ENCODE measurements at regions not wholly inside any gene's neighbourhood (a gene's known extent, or its start where the extent isn't known, plus 50 kb on each side); places are given as distances from the start of the nearest gene placed in this dataset.

GRCh38 chr9:99577351-99577750 is 244.3 kb upstream of the NR4A3 start:
- Histone ChIP-seq H3K27me3 (replicated peaks; ENCODE audit: insufficient read depth) (no peaks in the 10 kb centered on the region), H3K4me3 (no peak overlapping the region), H3K36me3 (no peaks in the 10 kb centered on the region), H3K27ac (no peak overlapping the region), H3K4me1 (replicated peaks) (no peaks in the 10 kb centered on the region), H3K9me3 (no peaks in the 10 kb centered on the region)
- no peak for DNase-seq (ENCODE audit: low spot score)
- intact Hi-C loops (cut with DNase I) = no loop called here
- 94% methylated on average over 2 of the region's 2 CpGs for WGBS
- TF ChIP-seq POLR2AphosphoS5 (IDR thresholded peaks at IDR 0.05) (no peak), CTCF (IDR thresholded peaks at IDR 0.05) (no peak), POLR2A (IDR thresholded peaks at IDR 0.05) (no peak)

GRCh38 chr9:99578666-99579065 is 243.0 kb upstream of the NR4A3 start:
- TF ChIP-seq POLR2A (IDR thresholded peaks at IDR 0.05) = no peak
- no peak for TF ChIP-seq POLR2AphosphoS5 (IDR thresholded peaks at IDR 0.05)
- TF ChIP-seq CTCF (IDR thresholded peaks at IDR 0.05) = no peak
- DNase-seq (ENCODE audit: low spot score) = no peak
- 98% methylated on average over 1 of the region's 1 CpG for WGBS

GRCh38 chr9:99579964-99580363 is 241.7 kb upstream of the NR4A3 start:
- Histone ChIP-seq H3K27me3 (replicated peaks; ENCODE audit: insufficient read depth) (no peaks in the 10 kb centered on the region), H3K36me3 (no peaks in the 10 kb centered on the region), H3K4me3 (no peak overlapping the region), H3K27ac (no peak overlapping the region), H3K4me1 (replicated peaks) (no peaks in the 10 kb centered on the region), H3K9me3 (no peaks in the 10 kb centered on the region)
- TF ChIP-seq POLR2AphosphoS5 (IDR thresholded peaks at IDR 0.05) = no peak
- no peak for TF ChIP-seq CTCF (IDR thresholded peaks at IDR 0.05)
- TF ChIP-seq POLR2A (IDR thresholded peaks at IDR 0.05) = no peak
- no peak for DNase-seq (ENCODE audit: low spot score)
- intact Hi-C loops (cut with DNase I) = no loop called here
- WGBS = 83% methylated on average over 4 of the region's 4 CpGs

More at GRCh38 chr9:99578666-99579065, 243.0 kb upstream of the NR4A3 start:
- no peak overlapping the region for H3K27ac ChIP-seq
- H3K36me3 ChIP-seq = no peaks in the 10 kb centered on the region
- no peak overlapping the region for H3K4me3 ChIP-seq
- H3K4me1 ChIP-seq (replicated peaks) = no peaks in the 10 kb centered on the region
- no peaks in the 10 kb centered on the region for H3K27me3 ChIP-seq (replicated peaks; ENCODE audit: insufficient read depth)
- no peaks in the 10 kb centered on the region for H3K9me3 ChIP-seq
- intact Hi-C loops (cut with DNase I) = no loop called here

GRCh38 chr9:99582814-99583213 is 238.9 kb upstream of the NR4A3 start:
- no peaks in the 10 kb centered on the region for H3K4me1 ChIP-seq (replicated peaks)

More at GRCh38 chr9:99582814-99583213, 238.9 kb upstream of the NR4A3 start:
- H3K27ac ChIP-seq = no peak overlapping the region
- no peaks in the 10 kb centered on the region for H3K27me3 ChIP-seq (replicated peaks; ENCODE audit: insufficient read depth)
- TF ChIP-seq POLR2A (IDR thresholded peaks at IDR 0.05) (no peak), CTCF (IDR thresholded peaks at IDR 0.05) (no peak), POLR2AphosphoS5 (IDR thresholded peaks at IDR 0.05) (no peak)
- H3K9me3 ChIP-seq = no peaks in the 10 kb centered on the region
- intact Hi-C loops (cut with DNase I) = no loop called here
- H3K36me3 ChIP-seq = no peaks in the 10 kb centered on the region
- no peak for DNase-seq (ENCODE audit: low spot score)
- H3K4me3 ChIP-seq = no peak overlapping the region
- WGBS = 81% methylated on average over 6 of the region's 6 CpGs
